ENCODE measurements at regions not wholly inside any gene's neighbourhood (a gene's known extent, or its start where the extent isn't known, plus 50 kb on each side); places are given as distances from the start of the nearest gene placed in this dataset.
A peak's percentile ranks its signal among the peaks of the same experiment; 100 is the strongest.

- peaks cover 20% of the 10 kb centered on the region; the same call in 1 of the 2 replicates for H3K27me3 ChIP-seq (ENCODE audit: insufficient read depth, low read length)
- no peak overlapping the region for H3K4me3 ChIP-seq (replicated peaks in 1 of 2; ENCODE audit: low read depth in 1 of 2, low read length in 2 of 2)
- no peaks in the 10 kb centered on the region for H3K9me3 ChIP-seq (ENCODE audit: control insufficient read depth in 1 of 2, insufficient read depth in 1 of 2, low read depth in 1 of 2, low read length in 2 of 2)
- H3K36me3 ChIP-seq (ENCODE audit: control insufficient read depth in 1 of 2, insufficient read depth in 2 of 2, low read length in 2 of 2) = no peaks in the 10 kb centered on the region
- intact Hi-C loops (cut with micrococcal nuclease) = no loop called here
- CTCF ChIA-PET = no interaction called here
- H2AFZ ChIP-seq (ENCODE audit: low read depth, low read length, poor library complexity, severe bottlenecking) = no peak overlapping the region
- no peak for DNase-seq (ENCODE audit: low read depth, low spot score)
- no peak overlapping the region for H3K27ac ChIP-seq (ENCODE audit: low read depth, low read length)
- H3K79me2 ChIP-seq (ENCODE audit: insufficient read depth, low read length) = no peaks in the 10 kb centered on the region
- peaks cover 6 to 11% of the 10 kb centered on the region in 2 experiments; a peak in 2 of 4 replicates for H3K4me1 ChIP-seq (ENCODE audit: control insufficient read depth in 1 of 2, insufficient read depth in 2 of 2, low read length in 2 of 2)
- 0 out of 2 replicates have a peak overlapping the region, but pooled peaks have one; percentile 9 for H3K4me2 ChIP-seq (ENCODE audit: low read length)
- no peaks in the 10 kb centered on the region for H3K9me2 ChIP-seq (ENCODE audit: insufficient read depth)
- BruUV-seq (replicated peaks) = no TSS peak
- peak; percentile 42; the same call in 1 of the 2 replicates for ATAC-seq
- RAD21 ChIA-PET (ENCODE audit: low non-redundant PET in 1 of 2, low total read pairs in 2 of 2, uncharacterized antibody in 2 of 2, unreplicated experiment in 2 of 2) = no interaction called here
- H4K20me1 ChIP-seq (ENCODE audit: insufficient read depth) = no peaks in the 10 kb centered on the region
- TF ChIP-seq SIN3A (IDR thresholded peaks at IDR 0.05; ENCODE audit: low read depth) (no peak), CEBPB (IDR thresholded peaks at IDR 0.05; ENCODE audit: low read depth) (no peak), JUND (IDR thresholded peaks at IDR 0.05) (no peak), SRF (IDR thresholded peaks at IDR 0.05; ENCODE audit: low read depth) (no peak), EZH2 (IDR thresholded peaks at IDR 0.05) (no peak), EZH2phosphoT487 (IDR thresholded peaks at IDR 0.05; ENCODE audit: borderline replicate concordance) (no peak), POLR2A (IDR thresholded peaks at IDR 0.05; ENCODE audit: borderline replicate concordance, extremely low read depth, insufficient read depth, insufficient read length) (no peak), CBX3 (IDR thresholded peaks at IDR 0.05; ENCODE audit: low read depth) (no peak), POLR2AphosphoS5 (IDR thresholded peaks at IDR 0.05; ENCODE audit: low read depth, low read length) (no peak), ELF1 (IDR thresholded peaks at IDR 0.05; ENCODE audit: borderline replicate concordance, low read depth) (no peak), TCF7L2 (IDR thresholded peaks at IDR 0.05; ENCODE audit: borderline replicate concordance, extremely low read depth, insufficient read depth, insufficient read length) (no peak), REST (IDR thresholded peaks at IDR 0.05; ENCODE audit: low read depth) (no peak), YY1 (IDR thresholded peaks at IDR 0.05; ENCODE audit: extremely low read depth, insufficient replicate concordance, low read depth, low read length) (no peak), ATF3 (IDR thresholded peaks at IDR 0.05) (no peak), ZFX (IDR thresholded peaks at IDR 0.05) (no peak), MAX (IDR thresholded peaks at IDR 0.05) (no peak)
- no peak overlapping the region for H3K9ac ChIP-seq (ENCODE audit: low read length)
- POLR2A ChIA-PET = no interaction called here
Measured at GRCh38 chr6:1039191-1039590, 272.7 kb upstream of the FOXQ1 start.
